ENCODE measurements at regions not wholly inside any gene's neighbourhood (a gene's known extent, or its start where the extent isn't known, plus 50 kb on each side); places are given as distances from the start of the nearest gene placed in this dataset.

- DNase-seq: no peak
Observed at GRCh38 chr2:216553482-216554240, 55.0 kb downstream of the RPL37A start.

DNA sequence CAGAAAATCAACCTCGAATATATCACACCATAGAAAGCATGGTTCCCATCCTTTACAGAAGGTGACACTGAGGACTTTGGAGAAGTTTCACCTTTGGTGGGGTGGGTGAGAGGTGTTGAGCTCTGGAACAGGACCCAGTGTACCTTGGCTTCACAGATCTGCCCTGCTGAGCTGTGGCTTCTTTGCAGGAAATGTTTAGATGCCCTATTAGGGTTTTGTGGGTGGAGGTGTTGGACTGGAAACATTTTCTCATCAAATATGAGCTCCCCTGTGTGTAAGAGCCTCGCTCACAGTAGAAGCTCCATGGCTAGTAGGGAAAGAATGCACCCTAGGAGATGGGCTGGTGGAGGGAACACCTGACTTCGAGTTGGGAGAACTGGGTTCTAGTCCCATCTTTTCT is 55.6 kb downstream of the RPL37A start:
- peak; percentile 11 for DNase-seq

DNA sequence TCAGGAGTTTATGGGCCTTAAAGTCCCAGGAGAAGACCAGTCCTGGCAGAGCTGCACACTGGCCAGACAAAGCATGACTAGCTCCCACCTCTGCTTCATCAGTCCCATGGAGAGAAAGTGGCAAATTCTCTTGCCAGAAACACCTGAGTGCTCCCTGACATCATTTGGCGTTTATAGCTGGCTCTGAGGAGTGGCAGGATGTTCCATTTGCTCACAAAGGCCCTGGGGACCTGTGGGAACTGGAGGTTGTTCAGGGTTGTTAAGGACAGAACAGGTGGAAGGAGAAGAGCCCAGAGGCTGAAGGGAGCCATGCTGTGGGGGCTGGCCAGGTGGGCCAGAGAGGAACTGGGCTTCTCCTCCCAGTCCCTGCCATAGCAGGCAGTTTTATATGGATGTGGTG is 56.1 kb downstream of the RPL37A start:
- DNase-seq: no peak

GRCh38 chr2:216555274-216555673 is 56.6 kb downstream of the RPL37A start:
- no peak for DNase-seq

DNA sequence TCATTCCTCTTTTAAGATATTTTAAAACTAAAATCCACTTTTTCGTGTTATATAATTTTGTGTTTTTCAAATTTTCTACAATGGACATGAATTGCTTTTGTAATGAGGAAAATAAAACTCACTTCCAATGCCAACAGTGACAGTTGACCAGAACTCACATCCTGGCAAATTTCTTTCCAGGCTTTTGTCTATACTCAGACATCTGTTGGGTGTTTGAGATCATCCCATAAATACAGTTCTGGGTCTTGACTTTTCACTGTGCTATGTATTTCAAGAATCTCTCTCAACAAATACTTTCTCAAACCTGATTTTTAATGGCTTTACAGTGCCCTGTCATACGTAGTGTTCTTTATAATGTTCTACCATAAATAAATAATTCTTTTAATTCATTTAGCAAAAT is 57.6 kb downstream of the RPL37A start:
- DNase-seq: no peak

DNA sequence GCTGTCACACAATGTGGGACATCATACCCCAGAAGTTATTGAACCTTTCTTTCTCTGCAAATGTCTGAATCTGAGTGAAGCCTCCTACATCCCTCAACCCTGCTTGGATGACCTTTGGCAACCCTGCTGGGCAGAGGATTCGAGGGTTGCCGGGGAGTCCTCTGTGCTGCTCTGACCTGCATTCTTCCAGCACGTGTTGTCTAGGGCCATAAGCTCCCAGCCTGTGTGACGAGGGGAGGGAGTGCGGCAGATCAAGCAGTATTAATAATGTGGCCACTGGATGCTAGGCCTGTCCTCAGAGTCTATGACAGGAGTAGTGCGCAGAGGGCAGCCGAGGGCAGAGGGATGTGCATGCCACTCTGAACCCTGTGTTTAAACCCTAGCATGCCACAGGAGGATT is 58.8 kb downstream of the RPL37A start:
- no peak for DNase-seq

- no peak for DNase-seq
Observed at GRCh38 chr2:216557820-216558219, 59.2 kb downstream of the RPL37A start.

GRCh38 chr2:216559625-216560156 is 61.0 kb downstream of the RPL37A start:
- no peak for DNase-seq

GRCh38 chr2:216560838-216561270 is 62.2 kb downstream of the RPL37A start:
- no peak for DNase-seq

DNA sequence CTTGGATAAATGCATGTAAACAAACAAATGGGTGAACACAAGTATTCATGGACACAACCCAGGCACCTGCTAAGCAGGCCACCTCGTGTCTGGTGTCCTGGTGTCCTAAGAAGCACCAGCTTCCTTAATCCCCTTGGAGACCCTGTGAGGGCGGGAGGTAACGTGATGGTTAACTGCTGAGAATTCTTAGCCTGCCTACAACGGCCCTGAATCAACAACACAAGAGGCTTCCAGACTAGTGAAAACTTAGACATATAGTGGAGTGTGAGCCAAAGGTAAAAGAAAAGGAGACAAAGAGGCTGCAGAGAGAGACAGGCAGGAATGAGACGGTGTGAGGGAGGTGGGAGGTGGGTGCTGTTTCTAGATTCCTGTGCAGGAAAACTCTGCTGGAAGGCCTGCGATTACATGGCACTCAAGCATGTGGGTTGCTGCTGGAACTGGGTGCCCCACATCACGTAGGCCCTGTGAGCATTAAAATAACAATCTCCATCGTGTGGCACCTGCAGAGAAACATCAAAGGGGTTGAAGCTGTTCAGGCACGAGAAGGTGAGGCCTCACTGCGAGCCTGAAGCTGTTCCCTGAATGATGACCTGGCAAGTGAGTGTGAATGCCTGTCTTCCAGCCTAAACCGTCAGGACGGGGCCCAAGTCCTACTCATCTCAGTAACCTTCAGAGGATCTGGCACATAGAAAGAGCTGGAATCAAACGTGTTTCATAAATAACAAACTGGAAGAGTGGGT is 64.2 kb downstream of the RPL37A start:
- no peak for DNase-seq

GRCh38 chr2:216563646-216564045 is 65.0 kb downstream of the RPL37A start:
- DNase-seq: no peak

DNA sequence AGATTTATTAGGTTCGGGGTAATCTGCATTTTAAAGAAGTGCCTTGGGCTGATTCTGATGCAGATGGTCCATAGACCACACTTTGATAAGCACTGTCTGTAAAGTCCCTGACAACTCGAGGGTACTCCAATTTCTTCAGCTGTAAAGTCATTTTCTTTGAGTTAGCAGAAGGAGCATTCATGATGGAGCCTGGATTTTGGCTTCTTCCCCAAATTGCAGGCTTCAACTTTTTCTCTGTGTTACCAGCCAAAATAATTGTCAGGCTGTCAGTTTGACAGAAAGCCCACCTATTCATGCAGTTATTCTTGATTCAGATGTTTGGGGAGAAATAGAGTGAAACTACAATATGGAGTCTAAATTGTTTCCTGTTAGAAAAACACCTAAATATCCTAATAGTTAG is 66.0 kb downstream of the RPL37A start:
- DNase-seq: no peak

- DNase-seq: no peak
Observed at GRCh38 chr2:216565956-216566355, 67.3 kb upstream of the IGFBP2 start.

GRCh38 chr2:216568576-216568975 is 64.6 kb upstream of the IGFBP2 start:
- DNase-seq: no peak

DNA sequence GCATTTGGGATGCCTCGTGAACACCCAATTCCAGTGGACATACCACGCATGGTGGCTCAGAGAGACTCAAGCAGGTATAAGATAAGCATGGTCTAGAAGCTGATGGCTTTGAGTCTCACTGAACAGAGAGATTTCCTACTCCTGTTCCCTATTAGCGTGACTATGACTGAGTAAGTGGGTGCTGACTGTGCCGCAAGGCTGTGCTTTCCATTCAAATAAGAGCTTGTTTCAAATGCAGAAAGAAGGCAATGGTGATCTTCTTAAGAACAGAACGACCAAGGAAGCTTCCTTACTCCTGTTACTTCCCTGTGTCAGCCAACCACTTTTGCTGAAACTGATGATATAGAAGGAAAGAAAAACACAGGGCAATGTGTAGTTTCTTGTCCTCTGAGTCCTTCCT is 63.5 kb upstream of the IGFBP2 start:
- DNase-seq: no peak

DNA sequence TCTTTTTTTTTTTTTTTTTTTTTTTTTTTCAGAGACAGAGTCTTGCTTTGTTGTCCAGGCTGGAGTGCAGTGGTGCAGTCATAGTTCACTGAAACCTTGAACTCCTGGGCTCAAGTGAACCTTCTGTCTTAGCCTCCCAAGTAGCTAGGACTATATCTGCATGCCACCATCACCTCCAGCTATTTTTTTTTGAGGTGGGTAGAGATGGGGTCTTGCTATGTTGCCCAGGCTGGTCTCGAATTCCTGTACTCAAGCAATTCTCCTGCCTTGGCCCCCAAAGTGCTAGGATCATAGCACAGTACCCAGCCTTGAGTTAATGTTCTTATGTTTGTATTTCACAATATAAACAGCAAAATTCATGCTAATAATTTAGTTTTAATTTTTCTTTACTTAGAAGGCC is 62.9 kb upstream of the IGFBP2 start:
- no peak for DNase-seq

DNA sequence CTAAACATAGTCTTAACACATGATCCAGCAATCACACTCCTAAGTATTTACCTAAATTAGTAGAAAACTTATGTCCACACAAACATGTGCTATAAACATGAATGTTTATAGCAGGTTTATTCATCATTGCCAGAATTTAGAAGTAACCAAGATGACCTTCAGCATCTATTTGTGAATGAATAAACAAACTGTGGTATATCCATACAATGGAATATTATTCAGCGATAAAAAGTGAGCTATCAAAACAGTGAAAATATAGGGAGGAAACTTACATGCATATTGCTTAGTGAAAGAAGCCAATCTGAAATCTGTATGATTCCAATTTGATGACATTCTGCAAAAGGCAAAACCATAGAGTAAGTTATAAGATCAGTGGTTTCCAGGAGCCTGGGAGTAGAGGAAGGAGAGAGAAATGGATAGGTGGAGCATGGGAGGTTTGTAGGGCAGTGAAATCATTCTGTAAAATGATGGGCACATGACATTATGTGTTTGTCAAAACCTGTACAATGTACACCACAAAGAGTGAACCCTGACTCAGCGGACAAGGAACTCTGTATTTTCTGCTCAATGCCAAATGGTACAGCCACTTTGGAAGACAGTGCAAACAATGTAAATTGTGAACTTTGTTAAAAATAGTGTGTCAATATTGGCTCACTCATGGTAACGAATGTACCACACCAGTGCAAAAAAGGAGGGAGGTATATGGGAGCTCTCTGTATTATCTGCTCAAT is 61.9 kb upstream of the IGFBP2 start:
- DNase-seq: no peak

- DNase-seq: no peak
Observed at GRCh38 chr2:216571909-216572513, 61.2 kb upstream of the IGFBP2 start.

GRCh38 chr2:216572582-216573578 is 60.3 kb upstream of the IGFBP2 start:
- no peak for DNase-seq

GRCh38 chr2:216574046-216574445 is 59.2 kb upstream of the IGFBP2 start:
- no peak for DNase-seq

DNA sequence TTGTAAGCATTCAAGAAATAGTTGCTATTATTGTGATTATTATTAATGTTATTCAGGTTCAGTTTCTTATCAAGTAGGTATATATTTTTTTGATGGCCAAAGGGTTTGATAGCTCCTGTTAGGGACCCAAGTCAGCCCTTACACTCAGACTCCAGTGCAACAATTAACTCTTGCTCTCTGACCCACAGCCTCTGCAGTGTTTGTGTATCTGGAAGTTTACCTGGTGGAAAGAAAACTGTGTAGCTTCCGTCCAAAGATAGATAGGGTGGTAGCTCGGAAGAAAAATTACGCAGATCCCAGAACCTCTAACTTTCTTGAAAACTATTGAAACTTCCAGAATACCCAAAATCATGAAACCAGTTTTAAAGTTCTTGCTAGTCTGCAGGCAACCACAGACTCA is 58.6 kb upstream of the IGFBP2 start:
- DNase-seq: no peak

- DNase-seq: no peak
Observed at GRCh38 chr2:216575465-216575864, 57.8 kb upstream of the IGFBP2 start.

All from activated gamma-delta T cell treated with Interleukin-2 at 50 U/mL for 16 hours (primary cell).